Activated T-helper 1 cell treated with anti-CD3 and anti-CD28 coated beads, Interleukin-12 subunit alpha, Interleukin-12 subunit beta, Interleukin-2, Interleukin-4 antibody, amounts not matched to agents 30 ng/mL and 10 ng/mL and 1 ng/mL, durations not matched to agents 14 hours and 24 hours and 36 hours (primary cell): ENCODE measurements at regions not wholly inside any gene's neighbourhood (a gene's known extent, or its start where the extent isn't known, plus 50 kb on each side); places are given as distances from the start of the nearest gene placed in this dataset.
A peak's percentile ranks its signal among the peaks of the same experiment; 100 is the strongest.

Experiments
- DNase-seq: peaks from one replicate; pipeline ENCODE4 v3.0.0; 2021; ENCODE audit warnings: low spot score
- H3K27ac Mint-ChIP-seq: one replicate; pipeline ENCODE4 v1.8.0; 2021; ENCODE audit warnings: mild to moderate bottlenecking, mixed read lengths
- H3K27me3 Mint-ChIP-seq: one replicate; pipeline ENCODE4 v1.8.0; 2022; ENCODE audit warnings: mild to moderate bottlenecking, moderate library complexity, mixed read lengths; ENCODE audit not compliant: insufficient read depth
- H3K36me3 Mint-ChIP-seq: one replicate; pipeline ENCODE4 v1.8.0; 2021; ENCODE audit warnings: low read depth, mixed read lengths
- H3K4me1 Mint-ChIP-seq: one replicate; pipeline ENCODE4 v1.8.0; 2021; ENCODE audit warnings: low read depth, mixed read lengths
- H3K4me3 Mint-ChIP-seq: one replicate; pipeline ENCODE4 v1.8.0; 2021; ENCODE audit warnings: mild to moderate bottlenecking, moderate library complexity, mixed read lengths
- H3K9me3 Mint-ChIP-seq: one replicate; pipeline ENCODE4 v1.8.0; 2021; ENCODE audit warnings: mixed read lengths
- intact Hi-C: fragments of 100-400 bp; cut with micrococcal nuclease; formaldehyde crosslinking; loops from one replicate; pipeline ENCODE4 v1.15.1; 2024

- H3K4me3 Mint-ChIP-seq = no peak overlapping the region
- intact Hi-C loops = no loop called here
- no peak overlapping the region for H3K27ac Mint-ChIP-seq
- DNase-seq = no peak
- H3K36me3 Mint-ChIP-seq = no peaks in the 10 kb centered on the region
- H3K4me1 Mint-ChIP-seq = no peaks in the 10 kb centered on the region
- peaks cover 4% of the 10 kb centered on the region for H3K9me3 Mint-ChIP-seq
- H3K27me3 Mint-ChIP-seq = peaks cover 1% of the 10 kb centered on the region
Observed at GRCh38 chr9:3773362-3774060, 247.7 kb upstream of the RFX3 start.

- Mint-ChIP-seq H3K4me1 (no peaks in the 10 kb centered on the region), H3K4me3 (no peak overlapping the region), H3K36me3 (no peaks in the 10 kb centered on the region), H3K27me3 (no peaks in the 10 kb centered on the region), H3K9me3 (peaks cover 4% of the 10 kb centered on the region), H3K27ac (no peak overlapping the region)
- intact Hi-C loops = no loop called here
- DNase-seq = no peak
Observed at GRCh38 chr9:3769646-3770045, 243.8 kb upstream of the RFX3 start.

GRCh38 chr9:3768712-3769457 is 243.1 kb upstream of the RFX3 start:
- Mint-ChIP-seq H3K27ac (no peak overlapping the region), H3K9me3 (peaks cover 4% of the 10 kb centered on the region), H3K4me3 (no peak overlapping the region), H3K4me1 (no peaks in the 10 kb centered on the region), H3K36me3 (no peaks in the 10 kb centered on the region), H3K27me3 (no peaks in the 10 kb centered on the region)
- DNase-seq = no peak
- intact Hi-C loops = no loop called here

GRCh38 chr9:3768286-3768685 is 242.5 kb upstream of the RFX3 start:
- Mint-ChIP-seq H3K4me1 (no peaks in the 10 kb centered on the region), H3K27me3 (no peaks in the 10 kb centered on the region), H3K36me3 (no peaks in the 10 kb centered on the region), H3K27ac (no peak overlapping the region), H3K4me3 (no peak overlapping the region), H3K9me3 (peaks cover 4% of the 10 kb centered on the region)
- intact Hi-C loops = no loop called here
- DNase-seq = no peak

GRCh38 chr9:3762076-3762475 is 236.3 kb upstream of the RFX3 start:
- peaks cover 3% of the 10 kb centered on the region for H3K36me3 Mint-ChIP-seq
- no peak overlapping the region for H3K4me3 Mint-ChIP-seq
- peaks cover 23% of the 10 kb centered on the region for H3K4me1 Mint-ChIP-seq
- no peak overlapping the region for H3K27ac Mint-ChIP-seq
- intact Hi-C loops = no loop called here
- no peaks in the 10 kb centered on the region for H3K27me3 Mint-ChIP-seq
- DNase-seq = no peak
- H3K9me3 Mint-ChIP-seq = peaks cover 9% of the 10 kb centered on the region

GRCh38 chr9:3760031-3760430 is 234.2 kb upstream of the RFX3 start:
- intact Hi-C loops = loop anchor here (2.0 kb wide), 1 partner anchor 13 kb away; no protein-coding TSS in a partner anchor
- Mint-ChIP-seq H3K27ac (no peak overlapping the region), H3K4me3 (no peak overlapping the region), H3K36me3 (peaks cover 3% of the 10 kb centered on the region), H3K27me3 (no peaks in the 10 kb centered on the region), H3K9me3 (peaks cover 9% of the 10 kb centered on the region), H3K4me1 (peaks cover 23% of the 10 kb centered on the region)
- no peak for DNase-seq

GRCh38 chr9:3758816-3759576 is 233.2 kb upstream of the RFX3 start:
- H3K4me1 Mint-ChIP-seq = peaks cover 23% of the 10 kb centered on the region
- peak; percentile 3 for DNase-seq
- peaks cover 3% of the 10 kb centered on the region for H3K27me3 Mint-ChIP-seq
- H3K27ac Mint-ChIP-seq = no peak overlapping the region
- peaks cover 3% of the 10 kb centered on the region for H3K36me3 Mint-ChIP-seq
- intact Hi-C loops = no loop called here
- peaks cover 9% of the 10 kb centered on the region for H3K9me3 Mint-ChIP-seq
- H3K4me3 Mint-ChIP-seq = no peak overlapping the region

GRCh38 chr9:3756071-3756470 is 230.3 kb upstream of the RFX3 start:
- H3K9me3 Mint-ChIP-seq = peaks cover 6% of the 10 kb centered on the region
- H3K4me3 Mint-ChIP-seq = no peak overlapping the region
- intact Hi-C loops = no loop called here
- peaks cover 3% of the 10 kb centered on the region for H3K27me3 Mint-ChIP-seq
- DNase-seq = no peak
- H3K27ac Mint-ChIP-seq = no peak overlapping the region
- H3K4me1 Mint-ChIP-seq = peaks cover 30% of the 10 kb centered on the region
- peaks cover 3% of the 10 kb centered on the region for H3K36me3 Mint-ChIP-seq

- DNase-seq = no peak
- intact Hi-C loops = no loop called here
- Mint-ChIP-seq H3K27ac (no peak overlapping the region), H3K36me3 (peaks cover 4% of the 10 kb centered on the region), H3K4me1 (peaks cover 31% of the 10 kb centered on the region), H3K27me3 (peaks cover 3% of the 10 kb centered on the region), H3K4me3 (no peak overlapping the region), H3K9me3 (peaks cover 5% of the 10 kb centered on the region)
Observed at GRCh38 chr9:3751125-3751758, 225.4 kb upstream of the RFX3 start.

GRCh38 chr9:3750321-3750720 is 224.5 kb upstream of the RFX3 start:
- intact Hi-C loops = no loop called here
- H3K9me3 Mint-ChIP-seq = peaks cover 9% of the 10 kb centered on the region
- no peak overlapping the region for H3K27ac Mint-ChIP-seq
- DNase-seq = no peak
- H3K4me1 Mint-ChIP-seq = peaks cover 36% of the 10 kb centered on the region
- peaks cover 3% of the 10 kb centered on the region for H3K27me3 Mint-ChIP-seq
- H3K4me3 Mint-ChIP-seq = no peak overlapping the region
- peaks cover 8% of the 10 kb centered on the region for H3K36me3 Mint-ChIP-seq

GRCh38 chr9:3746296-3747275 is 220.8 kb upstream of the RFX3 start:
- H3K36me3 Mint-ChIP-seq = peaks cover 9% of the 10 kb centered on the region
- H3K9me3 Mint-ChIP-seq = peaks cover 9% of the 10 kb centered on the region
- DNase-seq = no peak
- peak overlapping the region; percentile 83 for H3K27ac Mint-ChIP-seq
- intact Hi-C loops = loop anchor here (1.0 to 5.0 kb wide), 8 partner anchors 14 to 598 kb away; no protein-coding TSS in a partner anchor
- no peaks in the 10 kb centered on the region for H3K27me3 Mint-ChIP-seq
- H3K4me3 Mint-ChIP-seq = peak overlapping the region; percentile 4
- H3K4me1 Mint-ChIP-seq = peaks cover 41% of the 10 kb centered on the region

- intact Hi-C loops = no loop called here
- Mint-ChIP-seq H3K36me3 (peaks cover 9% of the 10 kb centered on the region), H3K4me1 (peaks cover 28% of the 10 kb centered on the region), H3K27ac (no peak overlapping the region), H3K9me3 (peaks cover 9% of the 10 kb centered on the region), H3K27me3 (no peaks in the 10 kb centered on the region), H3K4me3 (no peak overlapping the region)
- DNase-seq = no peak
Observed at GRCh38 chr9:3743901-3744413, 218.2 kb upstream of the RFX3 start.
